Gastrocnemius medialis (tissue), 4 donors: ENCODE measurements at regions not wholly inside any gene's neighbourhood (a gene's known extent, or its start where the extent isn't known, plus 50 kb on each side); places are given as distances from the start of the nearest gene placed in this dataset.

Source experiments
- ATAC-seq, 2 donors: fragments of 150-250 bp; one replicate each; pipeline ENCODE4 v1.9.1; 2016
- DNase-seq, 2 donors: peaks; one replicate each; pipeline ENCODE4 v3.0.0-alpha.2; 2019
- H3K27ac ChIP-seq, 4 donors: fragments of 200-600 bp; sonication (generic); 1 replicate in 1 of 4; 2 replicates in 3 of 4; pipeline ENCODE4 v1.5.1; 2016 to 2018; ENCODE audit warnings: mild to moderate bottlenecking in 2 of 4, moderate library complexity in 1 of 4
- H3K27me3 ChIP-seq, 3 donors: fragments of 200-600 bp; sonication (generic) in 2 of 3; 1 replicate in 1 of 3; 2 replicates in 2 of 3; pipeline versions ENCODE4 v1.5.1 to v1.6.0; 2016 to 2019; ENCODE audit warnings: mild to moderate bottlenecking in 1 of 3, moderate library complexity in 1 of 3
- H3K36me3 ChIP-seq, 2 donors: fragments of 200-600 bp; sonication (generic) in 1 of 2; one replicate each; pipeline ENCODE4 v1.5.1; 2017 to 2018
- H3K4me1 ChIP-seq, 2 donors: fragments of 200-600 bp; sonication (generic) in 1 of 2; one replicate each; pipeline ENCODE4 v1.5.1; 2016 to 2017; ENCODE audit warnings: mild to moderate bottlenecking in 2 of 2
- H3K4me3 ChIP-seq, 4 donors: fragments of 200-600 bp; sonication (generic) in 3 of 4; 1 replicate in 1 of 4; 2 replicates in 3 of 4; pipeline ENCODE4 v1.5.1; 2016 to 2019; ENCODE audit warnings: mild to moderate bottlenecking in 2 of 4
- H3K9me3 ChIP-seq, 3 donors: fragments of 200-600 bp; sonication (generic) in 2 of 3; 1 replicate in 1 of 3; 2 replicates in 2 of 3; pipeline ENCODE4 v1.5.1; 2016 to 2019
- CTCF ChIP-seq, 5 experiments: fragments of 450-650 bp in 3 of 5; fragments of 200-600 bp in 2 of 5; sonication (generic) in 2 of 5; IDR thresholded peaks in 4 of 5; conservative IDR thresholded peaks in 1 of 5; 1 replicate in 4 of 5; 2 replicates in 1 of 5; pipeline ENCODE4 v1.5.1; 2016 to 2019; ENCODE audit warnings: antibody characterized with exemption in 5 of 5, mild to moderate bottlenecking in 3 of 5, moderate library complexity in 3 of 5
- POLR2A ChIP-seq, 2 donors: fragments of 450-650 bp; IDR thresholded peaks; one replicate each; pipeline ENCODE4 v1.6.1; 2017; ENCODE audit warnings: antibody characterized with exemption in 2 of 2, mild to moderate bottlenecking in 2 of 2, moderate library complexity in 2 of 2
- in situ Hi-C, 4 donors: fragments of 200-750 bp; cut with MboI; loops; one replicate each; pipeline versions ENCODE4 v1.15.0 to v1.8.0; 2017; ENCODE audit warnings: low sequenced_read_pairs in 4 of 4
- intact Hi-C: fragments of 100-400 bp; cut with DNase I; formaldehyde crosslinking; loops from one replicate; pipeline ENCODE4 v1.15.1; 2023; ENCODE audit warnings: low total_unique reads

GRCh38 chr2:35997488-35997887 is 358.1 kb upstream of the CRIM1 start:
- TF ChIP-seq CTCF (IDR thresholded peaks at IDR 0.05 in 4 of 5, conservative IDR thresholded peaks at IDR 0.05 in 1 of 5), result no peak
- no peak for TF ChIP-seq POLR2A (IDR thresholded peaks at IDR 0.05)
- H3K4me1 ChIP-seq, result no peaks in the 10 kb centered on the region
- H3K36me3 ChIP-seq, result no peaks in the 10 kb centered on the region
- H3K9me3 ChIP-seq, result no peaks in the 10 kb centered on the region
- in situ Hi-C loops, result no loop called here
- DNase-seq, result no peak
- intact Hi-C loops, result no loop called here
- no peak overlapping the region for H3K4me3 ChIP-seq
- no peak overlapping the region for H3K27ac ChIP-seq
- no peaks in the 10 kb centered on the region for H3K27me3 ChIP-seq
- ATAC-seq, result no peak

- ATAC-seq (no peak), DNase-seq (no peak)
- Histone ChIP-seq H3K27me3 (no peaks in the 10 kb centered on the region), H3K4me3 (no peak overlapping the region), H3K36me3 (no peaks in the 10 kb centered on the region), H3K4me1 (no peaks in the 10 kb centered on the region), H3K9me3 (no peaks in the 10 kb centered on the region), H3K27ac (no peak overlapping the region)
- TF ChIP-seq CTCF (IDR thresholded peaks at IDR 0.05 in 4 of 5, conservative IDR thresholded peaks at IDR 0.05 in 1 of 5), result no peak
- no peak for TF ChIP-seq POLR2A (IDR thresholded peaks at IDR 0.05)
- in situ Hi-C loops, result no loop called here
- intact Hi-C loops, result no loop called here
Observed at GRCh38 chr2:35989503-35989902, 366.1 kb upstream of the CRIM1 start.

GRCh38 chr2:35989040-35989439 is 366.5 kb upstream of the CRIM1 start:
- ATAC-seq (no peak), DNase-seq (no peak)
- Histone ChIP-seq H3K27me3 (no peaks in the 10 kb centered on the region), H3K4me3 (no peak overlapping the region), H3K9me3 (no peaks in the 10 kb centered on the region), H3K4me1 (no peaks in the 10 kb centered on the region), H3K27ac (no peak overlapping the region), H3K36me3 (no peaks in the 10 kb centered on the region)
- TF ChIP-seq CTCF (IDR thresholded peaks at IDR 0.05 in 4 of 5, conservative IDR thresholded peaks at IDR 0.05 in 1 of 5), result no peak
- in situ Hi-C loops, result no loop called here
- intact Hi-C loops, result no loop called here

- in situ Hi-C loops (no loop called here), intact Hi-C loops (no loop called here)
- Histone ChIP-seq H3K36me3 (no peaks in the 10 kb centered on the region), H3K27ac (no peak overlapping the region), H3K9me3 (no peaks in the 10 kb centered on the region), H3K4me1 (no peaks in the 10 kb centered on the region), H3K27me3 (no peaks in the 10 kb centered on the region), H3K4me3 (no peak overlapping the region)
- DNase-seq (no peak), ATAC-seq (no peak)
- TF ChIP-seq POLR2A (IDR thresholded peaks at IDR 0.05), result no peak
Observed at GRCh38 chr2:35986871-35987270, 368.7 kb upstream of the CRIM1 start.

GRCh38 chr2:35978218-35978617 is 377.4 kb upstream of the CRIM1 start:
- Histone ChIP-seq H3K36me3 (no peaks in the 10 kb centered on the region), H3K27me3 (no peaks in the 10 kb centered on the region), H3K4me3 (no peak overlapping the region), H3K27ac (no peak overlapping the region), H3K4me1 (no peaks in the 10 kb centered on the region), H3K9me3 (no peaks in the 10 kb centered on the region)
- intact Hi-C loops (no loop called here), in situ Hi-C loops (loop anchor here in 1 of 4 donors (10.0 kb wide), 1 partner anchor 687 kb away; no protein-coding TSS in a partner anchor)
- DNase-seq (no peak), ATAC-seq (no peak)
- TF ChIP-seq POLR2A (IDR thresholded peaks at IDR 0.05), result no peak
- no peak for TF ChIP-seq CTCF (IDR thresholded peaks at IDR 0.05 in 4 of 5, conservative IDR thresholded peaks at IDR 0.05 in 1 of 5)
